ENCODE measurements at regions not wholly inside any gene's neighbourhood (a gene's known extent, or its start where the extent isn't known, plus 50 kb on each side); places are given as distances from the start of the nearest gene placed in this dataset.

DNA sequence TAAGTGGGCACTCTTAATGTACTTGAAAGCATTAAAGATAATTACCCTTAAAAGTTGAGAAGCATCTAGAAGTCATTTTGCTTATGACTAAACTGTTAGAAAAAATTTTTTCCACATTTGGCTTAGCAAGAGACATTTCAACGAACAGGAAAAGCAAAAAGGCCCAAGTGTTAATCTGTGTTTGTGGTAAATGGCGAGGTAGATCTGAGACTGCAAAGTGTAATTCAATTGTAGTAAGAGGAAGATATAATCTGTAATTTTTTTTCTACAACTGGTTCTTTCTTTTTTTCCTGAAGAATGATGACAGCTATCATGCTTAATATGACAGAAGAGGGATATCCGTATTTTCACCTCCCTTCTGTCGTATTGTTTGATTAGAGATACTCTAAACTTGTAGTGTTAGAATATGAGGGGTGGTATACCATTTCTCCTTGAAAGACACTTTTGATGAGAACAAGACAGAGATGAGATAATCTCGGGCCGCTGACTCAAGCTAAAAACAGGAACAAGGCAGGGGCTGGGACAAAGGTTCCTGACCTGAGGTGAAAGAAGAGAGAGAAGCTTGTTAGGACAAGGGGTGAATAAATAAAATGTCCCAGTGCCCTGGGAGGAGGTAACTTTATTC lies 459.3 kb upstream of the ZNF608 start:
- DNase-seq (ENCODE audit: low spot score): no peak

DNA sequence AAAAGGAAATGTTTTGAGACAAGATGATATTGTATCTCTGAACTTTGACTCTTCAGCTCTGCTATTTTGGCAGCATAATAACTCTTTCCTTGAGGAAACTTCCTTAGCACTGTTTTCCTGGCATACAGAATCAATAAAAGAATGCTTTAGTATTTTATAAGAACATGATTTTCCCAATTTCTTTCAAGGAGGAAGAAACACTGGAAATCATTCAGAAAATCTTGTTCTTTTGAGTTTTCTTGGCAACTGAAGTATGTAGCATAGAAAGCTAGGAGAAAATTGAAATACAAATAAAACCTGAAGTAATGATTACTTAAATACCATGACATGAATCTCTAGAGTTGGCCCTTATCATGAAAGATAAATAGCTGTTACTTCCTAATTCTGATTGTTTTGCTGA lies 461.4 kb upstream of the ZNF608 start:
- DNase-seq (ENCODE audit: low spot score): no peak

DNA sequence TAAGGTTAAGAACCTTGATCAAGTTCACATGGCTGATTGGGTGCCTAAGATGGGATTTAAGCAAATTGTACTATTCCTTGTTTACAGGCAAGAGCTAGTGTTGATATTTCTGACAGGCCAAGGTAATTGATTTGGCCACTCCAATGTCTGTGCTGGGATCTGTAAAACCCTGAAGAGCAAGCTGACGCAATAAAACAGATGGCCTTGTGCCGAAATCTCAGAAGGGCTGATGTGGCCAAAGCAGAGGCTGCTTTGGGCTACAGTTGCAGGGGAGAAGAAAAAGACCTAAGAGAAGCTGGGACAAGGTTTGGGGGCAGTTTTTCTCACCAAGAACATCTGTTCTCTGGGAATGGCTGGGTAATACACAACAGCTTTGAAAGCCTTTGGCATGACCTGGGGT lies 463.2 kb upstream of the ZNF608 start:
- no peak for DNase-seq (ENCODE audit: low spot score)

DNA sequence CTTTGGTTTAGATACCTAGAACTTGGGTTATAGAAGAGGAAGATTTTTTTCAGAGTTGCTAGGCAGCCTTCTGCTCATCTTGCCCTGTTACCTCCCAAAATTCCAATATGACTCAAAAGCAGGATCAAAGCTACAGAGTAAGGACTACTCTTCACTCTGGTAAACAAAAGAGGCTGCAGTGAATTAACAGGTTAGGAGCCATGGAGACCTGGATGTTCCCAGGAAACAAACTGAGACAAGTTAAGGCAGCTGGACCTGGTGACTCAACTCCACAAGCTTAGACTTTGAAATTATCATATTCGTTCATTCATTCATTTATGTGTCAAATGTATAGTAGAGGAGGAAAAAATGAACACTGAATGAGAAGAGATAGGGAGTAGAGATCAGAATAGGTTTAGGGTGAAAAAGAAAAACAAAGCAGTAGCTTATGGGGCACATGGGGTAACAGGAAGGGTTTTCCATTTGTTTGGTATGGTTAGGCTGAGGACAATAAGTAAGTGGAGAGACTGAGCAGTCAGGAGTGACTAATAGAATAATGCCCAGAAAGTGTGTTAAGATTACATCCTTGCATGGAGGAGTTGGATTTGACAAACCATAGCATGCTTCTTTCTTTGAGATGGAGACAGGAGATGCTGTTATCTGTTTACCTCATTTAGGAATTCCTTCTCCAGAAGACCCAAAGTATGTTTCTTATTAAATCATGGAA lies 464.0 kb upstream of the ZNF608 start:
- no peak for DNase-seq (ENCODE audit: low spot score)

DNA sequence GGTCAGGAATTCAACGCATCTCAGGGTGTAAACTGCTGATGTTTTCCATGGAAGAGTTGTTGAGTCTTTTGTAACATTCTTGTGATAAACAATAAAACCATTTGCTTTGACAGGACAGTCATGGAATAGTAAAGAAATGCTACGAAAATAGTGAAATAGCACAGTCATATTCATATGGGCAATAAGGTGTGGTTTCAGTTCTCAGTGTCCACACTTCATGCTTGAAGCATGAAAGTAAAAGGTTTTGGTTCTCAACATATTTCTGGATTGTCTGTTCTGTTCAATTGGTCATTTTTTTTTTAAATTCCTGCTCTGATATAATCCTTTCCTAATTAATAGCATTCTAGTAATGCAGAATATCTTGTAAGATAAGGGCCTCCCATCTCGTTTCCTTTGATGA lies 467.6 kb upstream of the ZNF608 start:
- DNase-seq (ENCODE audit: low spot score): no peak

DNA sequence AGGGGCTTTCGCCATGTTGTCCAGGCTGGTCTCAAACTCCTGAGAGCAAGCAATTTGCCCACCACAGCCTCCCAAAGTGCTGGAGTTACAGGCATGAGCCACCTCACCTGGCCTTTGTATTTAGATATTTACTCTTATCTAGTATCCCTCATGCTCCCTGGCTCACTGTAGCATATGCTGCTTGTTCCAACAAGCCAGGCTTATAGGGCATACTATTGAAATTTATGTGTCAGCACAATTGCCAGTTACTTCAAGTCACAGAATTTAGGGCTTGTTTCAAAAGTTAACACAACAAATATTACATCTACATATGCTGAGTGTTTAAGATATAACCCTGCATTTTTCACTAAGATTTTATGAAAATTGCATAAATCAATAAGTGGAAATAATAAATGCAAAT lies 469.2 kb upstream of the ZNF608 start:
- DNase-seq (ENCODE audit: low spot score): no peak

DNA sequence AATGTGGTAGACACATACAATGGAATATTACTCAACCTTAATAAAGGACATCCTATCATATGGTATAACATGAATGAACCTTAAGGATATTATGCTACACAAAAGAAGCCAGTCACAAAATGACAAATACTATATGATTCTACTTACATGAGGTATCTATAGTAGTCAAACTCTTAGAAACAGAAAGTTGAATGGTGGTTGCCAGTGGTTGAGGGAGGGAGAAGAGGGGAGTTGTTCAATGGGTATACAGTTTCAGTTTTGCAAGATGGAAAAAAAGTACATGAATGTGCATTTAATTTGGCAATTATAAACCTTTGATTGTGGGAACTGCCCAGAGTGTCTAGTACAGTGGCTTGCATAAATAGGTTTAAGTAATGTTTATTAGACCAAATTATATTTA lies 473.3 kb upstream of the ZNF608 start:
- no peak for DNase-seq (ENCODE audit: low spot score)

DNA sequence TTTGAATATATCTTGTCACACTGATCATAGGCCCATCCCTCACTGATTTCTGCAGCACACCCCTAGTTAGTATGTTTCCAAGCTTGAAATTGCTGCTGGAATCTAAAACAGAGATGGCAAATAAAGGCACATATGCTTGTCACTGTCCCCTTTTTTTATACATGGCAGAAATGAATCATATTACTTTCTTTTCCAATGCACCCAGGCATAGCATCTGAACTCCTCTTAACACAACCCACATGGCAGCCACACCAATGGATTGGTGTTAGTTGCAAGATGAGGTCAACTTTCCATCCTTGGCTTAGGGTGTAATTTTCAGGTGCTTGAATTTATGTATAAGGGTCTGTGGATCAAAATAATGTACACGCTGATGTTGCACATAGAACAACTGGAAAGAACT lies 473.8 kb upstream of the ZNF608 start:
- DNase-seq (ENCODE audit: low spot score): no peak

DNA sequence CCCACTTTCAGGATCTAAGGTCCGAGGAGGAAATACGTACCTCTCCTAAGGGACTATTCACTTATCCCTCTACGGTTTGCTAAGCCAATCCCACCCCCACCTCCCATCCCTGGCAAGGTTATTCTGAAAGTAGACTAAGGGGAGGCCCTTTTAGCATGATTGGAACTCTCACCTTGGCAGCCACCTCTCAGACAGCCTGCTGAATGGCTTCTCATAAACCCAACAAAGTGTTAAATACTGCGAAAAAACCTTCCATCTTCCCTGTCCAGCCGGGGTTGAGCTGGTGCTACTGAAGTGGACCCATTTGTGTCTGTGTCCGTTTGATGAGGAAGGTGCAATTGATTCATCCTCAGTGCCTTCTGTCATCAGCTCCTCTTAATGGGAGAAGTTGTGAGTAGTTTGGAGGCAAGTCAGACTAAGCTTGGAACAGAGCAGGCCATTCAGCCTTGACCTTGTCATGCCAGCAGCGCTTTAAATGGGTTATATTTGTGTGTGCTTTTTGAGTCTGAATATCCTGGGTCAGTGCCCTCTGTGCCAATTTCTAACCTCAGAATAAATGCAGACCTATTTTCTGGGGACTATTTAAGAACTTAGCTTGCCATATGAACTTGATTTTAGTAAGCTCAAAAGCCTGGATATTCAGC lies 476.3 kb upstream of the ZNF608 start:
- no peak for DNase-seq (ENCODE audit: low spot score)

DNA sequence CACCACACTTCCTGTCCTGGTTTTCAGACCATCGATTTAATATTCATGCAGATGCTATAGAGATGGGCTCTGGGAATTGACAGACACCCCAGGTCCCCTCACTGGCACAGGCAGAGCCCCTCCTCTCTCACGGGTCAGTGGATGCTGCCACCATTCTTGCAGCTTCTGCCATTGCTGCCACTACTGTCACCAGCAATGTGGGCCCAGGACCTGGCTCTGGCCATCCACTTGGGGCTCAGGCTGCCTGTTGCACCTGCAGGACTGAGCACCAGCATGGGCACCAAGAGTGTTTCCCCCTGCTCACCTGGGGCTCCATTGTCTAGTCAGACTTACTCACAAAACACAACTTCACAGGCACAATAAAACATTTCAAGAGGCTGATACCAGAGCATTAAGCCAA lies 479.0 kb upstream of the ZNF608 start:
- DNase-seq (ENCODE audit: low spot score): no peak

DNA sequence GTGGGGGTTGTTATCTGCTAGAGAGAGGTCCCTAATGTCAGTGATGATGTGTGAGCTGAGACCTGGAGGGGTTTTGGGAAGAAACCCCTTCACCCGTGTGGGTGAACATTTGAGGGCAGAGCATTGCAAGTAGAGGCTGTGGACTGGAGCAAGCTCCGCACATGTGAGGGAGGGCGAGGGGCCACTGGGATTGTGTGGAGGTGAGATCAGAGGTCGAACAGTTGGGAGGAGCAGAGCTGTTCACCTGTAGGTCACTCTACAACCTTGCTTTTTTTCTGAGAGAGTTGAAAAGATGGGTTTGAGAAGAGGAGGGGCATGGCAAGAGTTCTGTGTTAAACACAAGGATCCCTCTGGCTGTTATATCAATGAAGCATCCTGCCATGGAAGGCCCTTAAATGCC lies 480.4 kb upstream of the ZNF608 start:
- no peak for DNase-seq (ENCODE audit: low spot score)

DNA sequence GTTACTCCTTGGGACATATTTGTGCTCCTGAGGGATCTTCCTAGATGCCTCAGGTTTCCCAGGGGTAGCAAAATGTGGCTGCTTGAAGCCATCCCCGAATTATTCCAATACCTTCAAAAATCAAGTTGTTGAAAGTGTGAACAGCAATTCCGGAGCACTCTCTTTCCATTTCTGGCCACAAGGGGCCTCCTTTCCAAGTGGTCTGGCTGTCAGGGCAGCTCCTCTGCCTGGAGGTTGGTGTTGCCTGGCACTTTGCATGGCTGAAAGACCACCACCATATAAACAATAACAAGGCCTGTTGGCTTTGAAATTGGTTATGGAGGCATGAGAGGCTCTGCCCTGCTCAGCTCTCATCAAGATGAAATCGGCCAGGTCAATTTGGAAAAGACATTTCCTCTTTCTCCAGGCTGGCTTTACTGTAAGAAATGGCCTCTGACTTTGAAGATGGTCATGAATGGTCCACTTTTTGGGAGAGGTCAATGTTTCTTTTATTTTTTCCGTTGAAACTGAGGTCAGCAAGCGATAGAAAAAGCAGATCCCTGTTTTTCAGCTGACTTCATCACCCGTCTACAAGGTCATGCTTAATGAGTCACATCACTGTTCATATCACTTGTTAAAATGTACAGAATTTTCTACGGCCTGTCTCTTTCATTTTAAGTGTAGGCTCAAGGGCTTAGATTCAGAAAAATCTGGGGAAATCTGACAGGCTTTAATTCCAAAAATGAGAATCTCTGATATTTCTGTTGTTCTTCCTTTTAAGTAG lies 481.1 kb upstream of the ZNF608 start:
- peak; percentile 12 for DNase-seq (ENCODE audit: low spot score)

DNA sequence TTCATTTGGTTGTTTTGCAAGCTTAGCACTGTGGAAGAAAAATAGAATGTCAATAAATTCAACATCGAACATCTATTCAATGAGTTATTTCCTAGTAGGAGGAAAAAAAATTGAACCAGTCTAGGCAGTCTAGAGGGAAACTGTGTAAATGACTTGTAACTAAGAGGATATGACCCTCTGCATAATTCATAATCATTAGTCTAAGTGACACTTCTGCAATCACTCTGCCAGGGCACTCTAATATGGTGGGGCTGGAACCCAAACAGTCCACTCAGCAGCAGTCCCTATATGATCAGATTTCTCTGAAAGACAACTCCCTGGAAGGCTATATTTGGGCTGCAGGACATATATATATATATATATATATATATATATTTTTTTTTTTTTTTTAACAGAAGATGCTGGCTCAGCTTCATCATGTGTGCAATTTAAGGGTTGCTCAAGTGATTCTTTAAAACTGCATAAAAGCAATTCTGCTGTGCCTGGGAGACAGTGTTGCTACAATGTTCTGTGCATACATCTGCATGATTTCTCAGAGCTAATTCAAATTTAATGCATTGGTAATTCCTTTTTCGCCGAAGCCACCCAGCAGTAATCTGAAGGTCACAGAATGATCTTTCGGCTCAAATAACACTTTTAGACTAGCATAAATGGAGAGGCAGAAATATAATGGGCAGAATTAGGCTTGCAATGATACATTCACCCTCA lies 482.1 kb upstream of the ZNF608 start:
- no peak for DNase-seq (ENCODE audit: low spot score)

DNA sequence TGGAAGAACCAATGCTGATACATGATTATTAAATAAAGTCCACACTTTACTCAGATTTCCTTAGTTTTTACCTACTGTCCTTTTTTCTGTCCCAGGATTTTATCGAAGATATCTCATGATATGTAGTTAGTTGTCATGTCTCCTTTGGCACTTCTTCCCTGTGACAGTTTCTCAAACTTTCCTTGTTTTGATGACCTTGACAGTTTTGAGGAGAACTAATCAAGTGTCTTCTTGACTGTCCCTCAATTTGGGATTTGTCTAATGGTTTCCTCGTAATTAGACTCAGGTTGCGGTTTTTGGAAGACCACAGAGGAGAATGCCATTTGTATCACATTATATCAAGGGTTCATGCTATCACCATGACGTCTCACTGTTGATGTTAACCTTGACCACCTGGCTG lies 483.1 kb upstream of the ZNF608 start:
- DNase-seq (ENCODE audit: low spot score): no peak

DNA sequence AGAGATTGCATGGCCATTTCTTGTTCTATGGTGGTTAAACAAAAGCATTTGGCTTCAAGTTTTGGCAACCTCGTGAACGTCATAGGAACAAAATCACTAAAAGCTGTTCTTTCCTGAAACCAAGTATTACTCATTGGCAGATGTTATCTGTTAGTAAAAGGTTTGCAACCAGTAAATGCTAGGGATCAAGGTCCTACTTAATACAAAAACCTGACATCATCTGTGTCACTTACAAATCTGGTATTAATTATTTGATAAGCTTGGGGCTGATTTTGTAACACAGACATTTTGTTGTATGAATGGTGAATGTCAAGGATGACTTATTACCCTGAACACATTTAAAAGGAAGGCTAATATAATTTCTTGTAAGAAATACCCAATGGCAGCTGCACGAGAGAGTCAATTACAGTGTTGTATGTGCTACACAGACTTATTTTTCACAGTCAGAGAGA lies 486.4 kb upstream of the ZNF608 start:
- no peak for DNase-seq (ENCODE audit: low spot score)

DNA sequence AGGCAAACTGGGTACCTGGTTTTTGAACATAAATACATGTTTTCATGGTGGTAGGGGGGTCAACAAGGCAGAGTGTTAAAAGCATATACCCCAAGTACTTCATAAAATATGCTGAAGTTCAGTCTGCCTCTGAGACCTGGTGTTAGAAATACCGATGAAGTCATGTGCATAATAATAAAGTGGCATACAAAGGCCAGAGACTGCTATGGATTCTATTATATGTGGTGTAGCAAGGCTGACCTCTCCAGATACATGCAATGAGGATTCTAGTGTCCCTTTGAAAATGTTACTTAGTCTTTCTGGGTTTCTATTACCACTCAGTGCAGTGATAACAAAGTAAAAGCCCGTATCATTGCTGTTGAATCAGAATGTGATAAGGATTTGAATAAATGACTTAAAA lies 487.5 kb upstream of the ZNF608 start:
- no peak for DNase-seq (ENCODE audit: low spot score)

DNA sequence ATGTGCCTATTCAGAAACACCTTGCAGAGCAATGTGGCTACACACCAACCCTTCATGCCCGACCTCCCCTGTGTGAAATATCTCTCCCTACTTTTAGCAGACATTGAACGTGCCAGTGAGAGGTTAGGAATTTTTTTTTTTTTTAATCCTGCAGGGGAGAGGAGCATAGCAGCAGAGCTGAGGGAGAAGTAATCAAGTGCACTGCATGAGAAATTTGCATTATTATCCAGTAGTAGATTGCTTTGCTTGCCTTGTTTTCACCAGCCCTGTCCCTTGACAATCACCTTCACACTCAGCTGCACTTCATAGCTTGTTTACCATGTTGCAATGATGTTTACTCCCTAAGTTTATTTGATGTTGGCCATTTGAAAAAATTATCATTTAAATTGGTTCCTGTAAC lies 489.6 kb upstream of the ZNF608 start:
- no peak for DNase-seq (ENCODE audit: low spot score)

DNA sequence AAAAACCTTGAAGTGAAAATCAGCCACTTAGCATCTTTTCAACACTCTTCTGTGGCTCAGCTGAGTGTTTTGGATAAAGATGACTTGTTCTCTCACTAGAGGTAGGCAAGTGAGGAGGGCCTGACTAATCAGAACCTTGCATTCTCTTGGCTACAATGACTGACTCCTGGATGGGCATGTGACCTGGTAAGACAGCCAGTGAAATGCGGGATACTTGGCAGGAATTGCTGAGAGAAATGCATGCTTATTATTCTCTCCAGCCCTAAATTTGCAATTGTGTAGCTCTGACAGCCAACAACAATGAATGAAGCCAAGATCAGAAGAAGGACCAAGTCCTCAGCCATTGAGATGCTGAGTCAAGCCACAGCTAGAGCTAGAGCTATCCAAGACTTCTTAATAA lies 490.5 kb upstream of the ZNF608 start:
- no peak for DNase-seq (ENCODE audit: low spot score)

DNA sequence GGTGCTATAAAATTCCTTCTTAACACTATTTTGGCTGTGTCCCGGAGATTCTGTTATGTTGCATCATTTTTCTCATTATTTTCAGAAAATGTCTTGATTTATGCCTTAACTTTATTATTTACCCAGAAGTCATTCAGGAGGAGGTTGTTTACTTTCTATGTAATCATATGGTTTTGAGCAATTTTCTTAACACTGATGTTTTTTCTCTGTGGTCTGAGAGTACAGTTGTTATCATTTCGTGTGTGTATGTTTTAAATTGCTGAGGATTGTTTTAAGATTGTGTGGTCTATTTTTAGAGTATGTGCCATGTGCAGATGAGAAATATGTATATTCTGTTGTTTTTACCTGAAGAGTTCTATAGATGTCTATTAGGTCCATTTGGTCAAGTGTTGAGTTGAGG lies 498.1 kb upstream of the ZNF608 start:
- no peak for DNase-seq (ENCODE audit: low spot score)

DNA sequence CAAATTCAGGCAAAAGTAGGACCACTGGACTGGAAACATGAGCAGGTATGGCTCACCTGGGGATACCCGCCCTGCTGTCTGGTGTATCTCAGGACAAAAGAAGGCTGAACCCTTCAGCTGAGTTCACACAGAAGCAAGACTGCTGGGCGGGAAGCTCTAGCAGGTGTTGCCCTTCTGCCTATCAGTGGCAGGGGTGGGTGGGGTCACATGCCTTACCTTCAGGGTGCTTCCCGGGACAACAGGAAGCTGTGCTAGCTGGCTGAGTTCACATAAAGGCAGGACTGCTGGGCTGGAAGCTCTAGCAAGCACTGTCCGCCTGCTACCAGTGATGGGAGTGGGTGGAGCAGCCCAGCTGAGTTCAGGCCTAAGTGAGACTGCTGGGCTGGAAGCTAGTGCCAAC lies 498.8 kb upstream of the ZNF608 start:
- no peak for DNase-seq (ENCODE audit: low spot score)

DNA sequence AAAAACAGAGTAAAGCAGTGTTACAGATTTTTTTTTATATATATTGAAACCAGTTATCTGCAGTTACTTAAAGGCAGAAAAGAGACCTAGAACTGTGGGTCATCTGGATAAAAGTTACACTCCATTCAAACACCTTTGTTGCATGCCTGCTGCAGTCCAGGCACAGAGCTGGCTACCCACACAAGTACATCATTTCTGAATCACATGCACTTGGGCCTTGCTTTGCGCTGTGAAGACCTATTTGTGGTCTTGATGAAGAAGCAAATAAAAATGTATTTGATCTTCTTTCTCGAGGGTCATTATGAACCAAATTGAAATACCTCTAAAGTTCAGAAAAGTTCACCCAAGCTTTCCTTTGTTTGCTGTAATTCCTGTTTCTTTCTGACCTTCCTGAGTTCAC lies 503.0 kb upstream of the ZNF608 start:
- no peak for DNase-seq (ENCODE audit: low spot score)

DNA sequence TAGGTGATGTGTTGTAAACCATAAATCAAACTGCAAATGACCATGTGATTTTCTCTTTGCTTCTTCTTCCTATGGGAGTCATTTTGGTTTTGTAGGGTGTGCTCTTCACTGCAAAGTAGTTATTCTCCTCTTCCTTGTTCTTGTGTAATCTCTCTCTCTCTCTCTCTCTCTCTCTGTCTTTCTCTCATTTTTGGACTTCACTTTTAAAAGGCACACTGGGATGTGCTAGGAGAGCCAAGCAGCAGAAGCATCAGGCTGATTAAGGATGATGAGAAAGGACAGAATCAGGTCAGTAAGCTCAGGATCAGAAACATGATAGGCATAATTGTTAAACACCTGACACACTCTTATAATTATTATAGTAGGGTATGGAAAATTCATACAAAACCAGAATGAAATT lies 505.3 kb upstream of the ZNF608 start:
- DNase-seq (ENCODE audit: low spot score): no peak
